ENCODE measurements at regions not wholly inside any gene's neighbourhood (a gene's known extent, or its start where the extent isn't known, plus 50 kb on each side); places are given as distances from the start of the nearest gene placed in this dataset.

DNA sequence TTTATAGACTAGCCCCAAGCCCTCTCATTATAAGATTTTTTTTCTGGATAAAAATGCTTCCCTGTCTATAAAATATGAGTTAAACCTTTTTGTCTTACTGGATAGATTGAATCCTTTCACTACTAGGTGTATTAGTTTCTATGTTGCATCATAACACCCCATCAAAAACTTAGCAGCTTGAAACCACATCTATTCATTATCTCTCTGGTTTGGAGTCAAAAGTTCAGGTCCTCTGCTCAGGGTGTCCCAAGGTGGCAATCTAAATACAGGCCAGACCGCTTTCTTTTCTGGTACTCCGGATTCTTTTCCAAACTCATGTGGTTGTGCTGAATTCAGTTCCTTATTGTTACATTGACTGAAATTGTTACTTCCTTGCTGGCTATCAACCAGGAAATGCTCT, 515.5 kb downstream of the PDHA2 start:
- Histone ChIP-seq H3K27me3 (no peaks in the 10 kb centered on the region), H3K9me3 (no peaks in the 10 kb centered on the region), H3K36me3 (no peaks in the 10 kb centered on the region), H3K4me3 (no peak overlapping the region), H3K4me1 (peaks cover 0 to 15% (median 0%) of the 10 kb centered on the region in 12 donors), H3K27ac (no peak overlapping the region)
- no peak for ATAC-seq
- DNase-seq, result no peak
- no peak for TF ChIP-seq POLR2A (IDR thresholded peaks at IDR 0.05)
- TF ChIP-seq, protein P1, sequence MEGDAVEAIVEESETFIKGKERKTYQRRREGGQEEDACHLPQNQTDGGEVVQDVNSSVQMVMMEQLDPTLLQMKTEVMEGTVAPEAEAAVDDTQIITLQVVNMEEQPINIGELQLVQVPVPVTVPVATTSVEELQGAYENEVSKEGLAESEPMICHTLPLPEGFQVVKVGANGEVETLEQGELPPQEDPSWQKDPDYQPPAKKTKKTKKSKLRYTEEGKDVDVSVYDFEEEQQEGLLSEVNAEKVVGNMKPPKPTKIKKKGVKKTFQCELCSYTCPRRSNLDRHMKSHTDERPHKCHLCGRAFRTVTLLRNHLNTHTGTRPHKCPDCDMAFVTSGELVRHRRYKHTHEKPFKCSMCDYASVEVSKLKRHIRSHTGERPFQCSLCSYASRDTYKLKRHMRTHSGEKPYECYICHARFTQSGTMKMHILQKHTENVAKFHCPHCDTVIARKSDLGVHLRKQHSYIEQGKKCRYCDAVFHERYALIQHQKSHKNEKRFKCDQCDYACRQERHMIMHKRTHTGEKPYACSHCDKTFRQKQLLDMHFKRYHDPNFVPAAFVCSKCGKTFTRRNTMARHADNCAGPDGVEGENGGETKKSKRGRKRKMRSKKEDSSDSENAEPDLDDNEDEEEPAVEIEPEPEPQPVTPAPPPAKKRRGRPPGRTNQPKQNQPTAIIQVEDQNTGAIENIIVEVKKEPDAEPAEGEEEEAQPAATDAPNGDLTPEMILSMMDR (IDR thresholded peaks at IDR 0.05), result no peak
- intact Hi-C loops (cut with DNase I), result no loop called here
- WGBS, 4 donors, result 46 to 70% (median 57%) methylated on average over 2 of the region's 2 CpGs

DNA sequence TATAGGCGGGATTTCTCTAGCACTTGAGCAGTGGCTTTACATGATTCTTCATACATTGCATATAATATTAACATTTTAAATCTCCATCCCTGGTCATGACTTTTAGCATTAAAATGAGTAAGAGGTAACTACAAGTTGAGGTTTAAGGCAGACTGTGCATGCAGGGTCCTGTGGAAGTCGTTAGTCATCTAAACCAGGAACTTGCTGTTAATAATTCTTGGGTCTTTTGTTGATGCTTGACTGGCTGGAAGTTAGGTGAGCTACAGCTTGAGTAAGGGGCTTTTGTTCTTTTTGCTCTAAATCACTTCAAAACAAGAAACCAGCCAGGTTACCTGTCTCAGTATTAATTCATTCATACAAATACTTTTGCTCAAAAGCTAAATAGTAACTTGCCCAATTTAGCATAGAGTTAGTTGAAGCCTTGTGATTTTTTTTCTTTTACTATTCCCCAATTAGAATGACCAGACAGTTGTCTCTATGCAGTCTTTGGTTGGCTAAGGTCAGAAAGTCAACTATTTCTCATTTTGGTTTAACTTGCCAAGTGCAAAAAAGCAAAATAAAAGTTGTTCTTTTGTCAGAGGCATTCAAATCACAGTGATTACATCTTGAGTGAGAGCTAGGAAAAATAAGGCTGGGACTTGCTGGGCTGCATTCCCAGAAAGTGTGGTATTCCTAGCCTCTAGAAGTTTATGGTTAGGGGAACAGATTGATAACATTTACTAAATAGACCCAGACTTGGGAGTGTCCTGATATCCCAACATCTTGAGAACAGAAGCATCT, 516.9 kb downstream of the PDHA2 start:
- intact Hi-C loops (cut with DNase I), result no loop called here
- Histone ChIP-seq H3K27ac (no peak overlapping the region), H3K9me3 (no peaks in the 10 kb centered on the region), H3K4me1 (peaks cover 0 to 15% (median 0%) of the 10 kb centered on the region in 12 donors), H3K36me3 (no peaks in the 10 kb centered on the region), H3K4me3 (no peak overlapping the region), H3K27me3 (no peaks in the 10 kb centered on the region)
- ATAC-seq (no peak), DNase-seq (no peak)
- TF ChIP-seq, protein P1 (IDR thresholded peaks at IDR 0.05), result no peak
- no peak for TF ChIP-seq POLR2A (IDR thresholded peaks at IDR 0.05)
- WGBS, 4 donors, result 76 to 88% (median 83%) methylated on average over 2 of the region's 2 CpGs

DNA sequence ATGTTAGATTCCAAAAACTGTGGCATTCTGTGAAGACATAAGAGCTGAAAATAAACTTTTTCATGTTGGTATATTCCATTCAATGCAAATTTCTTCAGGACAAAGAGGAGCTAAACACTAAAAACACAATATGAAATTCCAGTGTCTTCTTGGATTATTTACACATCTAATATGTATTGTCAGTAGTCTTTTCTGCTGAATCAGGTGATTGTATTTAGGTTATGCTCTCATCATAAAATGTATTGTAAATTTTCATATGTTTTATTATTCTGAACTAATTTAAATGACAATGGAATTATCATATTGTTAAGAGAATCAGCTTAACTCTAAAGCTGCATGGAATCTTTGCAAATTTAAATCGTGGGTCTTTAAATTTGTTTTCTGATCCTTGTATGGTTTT, 526.7 kb downstream of the PDHA2 start:
- ATAC-seq (no peak), DNase-seq (no peak)
- H3K9me3 ChIP-seq, result peaks cover 0 to 22% (median 8%) of the 10 kb centered on the region in 12 donors
- intact Hi-C loops (cut with DNase I), result no loop called here
- TF ChIP-seq, protein P1 (IDR thresholded peaks at IDR 0.05), result no peak
- TF ChIP-seq POLR2A (IDR thresholded peaks at IDR 0.05), result no peak
- no peaks in the 10 kb centered on the region for H3K4me1 ChIP-seq
- WGBS, 4 donors, result 76 to 85% (median 80%) methylated on average over 1 of the region's 1 CpG
- no peaks in the 10 kb centered on the region for H3K27me3 ChIP-seq
- no peak overlapping the region for H3K27ac ChIP-seq
- no peaks in the 10 kb centered on the region for H3K36me3 ChIP-seq
- no peak overlapping the region for H3K4me3 ChIP-seq

DNA sequence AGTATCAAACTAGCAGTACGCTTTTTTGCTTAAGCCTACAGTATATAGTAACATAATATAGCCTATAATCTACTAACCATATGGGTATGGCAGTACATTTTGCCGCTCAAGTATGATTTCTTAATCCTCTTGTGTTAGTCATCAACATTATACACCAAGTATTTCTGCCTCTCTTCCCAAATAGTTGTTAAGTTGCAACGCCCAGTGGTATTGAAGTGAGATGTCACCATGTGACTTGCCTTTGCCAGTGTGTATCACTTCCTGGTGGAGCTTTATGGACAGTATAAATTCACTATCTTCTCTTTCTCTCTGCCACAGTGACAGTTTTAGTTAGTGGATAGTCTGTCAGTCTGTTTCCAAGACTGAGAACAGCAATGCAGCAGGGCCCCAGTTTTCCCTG, 535.5 kb downstream of the PDHA2 start:
- no peak overlapping the region for H3K27ac ChIP-seq
- intact Hi-C loops (cut with DNase I), result no loop called here
- no peak for ATAC-seq
- 59 to 93% (median 73%) methylated on average over 3 of the region's 3 CpGs for WGBS, 4 donors
- no peaks in the 10 kb centered on the region for H3K36me3 ChIP-seq
- TF ChIP-seq POLR2A (IDR thresholded peaks at IDR 0.05), result no peak
- TF ChIP-seq, protein P1 (IDR thresholded peaks at IDR 0.05), result no peak
- no peak for DNase-seq
- no peaks in the 10 kb centered on the region for H3K4me1 ChIP-seq
- H3K4me3 ChIP-seq, result no peak overlapping the region
- peaks cover 0 to 13% (median 4%) of the 10 kb centered on the region in 12 donors for H3K9me3 ChIP-seq
- H3K27me3 ChIP-seq, result no peaks in the 10 kb centered on the region
